ENCODE measurements at regions not wholly inside any gene's neighbourhood (a gene's known extent, or its start where the extent isn't known, plus 50 kb on each side); places are given as distances from the start of the nearest gene placed in this dataset.

DNA sequence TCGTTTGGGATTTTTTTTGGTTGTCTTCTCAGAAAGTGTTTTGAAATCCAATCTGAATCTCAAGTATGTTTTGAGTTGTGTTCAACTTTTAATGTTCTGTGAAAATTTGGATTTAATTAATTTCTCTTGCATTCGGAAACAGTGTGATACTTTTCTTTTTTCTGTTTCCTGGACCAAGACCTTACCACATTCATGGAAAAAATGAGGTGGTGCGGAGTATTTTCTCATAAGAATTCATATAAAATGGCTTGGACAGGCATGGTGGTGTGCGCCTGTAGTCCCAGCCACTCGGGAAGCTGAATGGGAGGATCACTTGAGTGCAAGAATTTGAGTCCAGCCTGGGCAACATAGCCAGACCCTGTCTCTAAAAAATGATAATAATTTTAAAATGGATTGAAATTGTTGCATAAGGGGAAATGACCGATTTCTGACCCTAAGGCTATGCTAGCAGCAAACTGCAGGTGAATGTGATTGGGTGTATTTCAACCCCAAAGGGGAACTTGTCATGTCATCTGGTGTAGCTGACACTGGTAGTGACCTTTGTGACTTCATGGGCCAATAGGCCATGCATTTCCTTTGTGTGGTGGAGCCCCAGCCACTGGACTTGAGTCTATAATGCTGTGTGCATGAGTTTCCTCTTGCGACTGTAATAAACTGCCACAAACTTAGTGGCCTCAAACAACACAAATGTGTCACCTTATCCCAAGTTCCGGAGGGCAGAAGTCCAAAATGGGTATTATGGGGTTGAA is 123.5 kb upstream of the RFLNA start:
- Mint-ChIP-seq H3K4me1 (no peaks in the 10 kb centered on the region), H3K27me3 (peaks cover 7% of the 10 kb centered on the region), H3K9me3 (ENCODE audit: insufficient read depth) (no peaks in the 10 kb centered on the region), H3K27ac (no peak overlapping the region), H3K4me3 (no peak overlapping the region)
- Histone ChIP-seq H3K4me1 (ENCODE audit: control insufficient read depth in 2 of 2, insufficient read depth in 2 of 2, low read length in 2 of 2) (no peaks in the 10 kb centered on the region), H3K79me2 (ENCODE audit: control insufficient read depth, insufficient read depth, low read length) (no peaks in the 10 kb centered on the region), H4K20me1 (ENCODE audit: control insufficient read depth, insufficient read depth, low read length, poor library complexity, severe bottlenecking) (no peaks in the 10 kb centered on the region), H3K4me3 (ENCODE audit: control extremely low read depth in 1 of 5, extremely low read depth in 1 of 5, insufficient read depth in 1 of 5, low read depth in 2 of 5, low read length in 4 of 5) (no peak overlapping the region), H3K27me3 (replicated peaks in 1 of 4; ENCODE audit: control extremely low read depth in 1 of 4, control insufficient read depth in 3 of 4, insufficient read depth in 4 of 4, low read length in 3 of 4) (peaks cover 0 to 4% (median 0%) of the 10 kb centered on the region in 4 experiments), H3K4me2 (replicated peaks; ENCODE audit: low read depth, low read length, poor library complexity, severe bottlenecking) (no peak overlapping the region), H3K27ac (ENCODE audit: low read length in 2 of 2) (no peak overlapping the region), H3K9me3 (ENCODE audit: control extremely low read depth in 1 of 3, control insufficient read depth in 2 of 3, insufficient read depth in 1 of 3, low read length in 2 of 3) (peaks cover 0 to 7% (median 0%) of the 10 kb centered on the region in 3 donors), H3K36me3 (replicated peaks in 1 of 2; ENCODE audit: control extremely low read depth in 1 of 2, control insufficient read depth in 1 of 2, extremely low read depth in 1 of 2, insufficient read depth in 2 of 2, low read length in 1 of 2) (no peaks in the 10 kb centered on the region), H3K9ac (ENCODE audit: low read length) (no peak overlapping the region), H2AFZ (ENCODE audit: insufficient read depth, low read depth, low read length, poor library complexity, severe bottlenecking) (no peak overlapping the region)
- DNase-seq (no peak), ATAC-seq (ENCODE audit: low read depth) (no peak)
- TF ChIP-seq, protein P1, sequence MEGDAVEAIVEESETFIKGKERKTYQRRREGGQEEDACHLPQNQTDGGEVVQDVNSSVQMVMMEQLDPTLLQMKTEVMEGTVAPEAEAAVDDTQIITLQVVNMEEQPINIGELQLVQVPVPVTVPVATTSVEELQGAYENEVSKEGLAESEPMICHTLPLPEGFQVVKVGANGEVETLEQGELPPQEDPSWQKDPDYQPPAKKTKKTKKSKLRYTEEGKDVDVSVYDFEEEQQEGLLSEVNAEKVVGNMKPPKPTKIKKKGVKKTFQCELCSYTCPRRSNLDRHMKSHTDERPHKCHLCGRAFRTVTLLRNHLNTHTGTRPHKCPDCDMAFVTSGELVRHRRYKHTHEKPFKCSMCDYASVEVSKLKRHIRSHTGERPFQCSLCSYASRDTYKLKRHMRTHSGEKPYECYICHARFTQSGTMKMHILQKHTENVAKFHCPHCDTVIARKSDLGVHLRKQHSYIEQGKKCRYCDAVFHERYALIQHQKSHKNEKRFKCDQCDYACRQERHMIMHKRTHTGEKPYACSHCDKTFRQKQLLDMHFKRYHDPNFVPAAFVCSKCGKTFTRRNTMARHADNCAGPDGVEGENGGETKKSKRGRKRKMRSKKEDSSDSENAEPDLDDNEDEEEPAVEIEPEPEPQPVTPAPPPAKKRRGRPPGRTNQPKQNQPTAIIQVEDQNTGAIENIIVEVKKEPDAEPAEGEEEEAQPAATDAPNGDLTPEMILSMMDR (IDR thresholded peaks at IDR 0.05), result no peak
- no peak for TF ChIP-seq EZH2 (IDR thresholded peaks at IDR 0.05; ENCODE audit: borderline replicate concordance, insufficient read depth, low read depth, low read length, poor library complexity, severe bottlenecking)
- intact Hi-C loops (cut with micrococcal nuclease), result no loop called here
- POLR2A ChIA-PET, result no interaction called here
- CTCF ChIA-PET, result no interaction called here
- WGBS (ENCODE audit: insufficient coverage), result 94% methylated on average over 4 of the region's 8 CpGs

DNA sequence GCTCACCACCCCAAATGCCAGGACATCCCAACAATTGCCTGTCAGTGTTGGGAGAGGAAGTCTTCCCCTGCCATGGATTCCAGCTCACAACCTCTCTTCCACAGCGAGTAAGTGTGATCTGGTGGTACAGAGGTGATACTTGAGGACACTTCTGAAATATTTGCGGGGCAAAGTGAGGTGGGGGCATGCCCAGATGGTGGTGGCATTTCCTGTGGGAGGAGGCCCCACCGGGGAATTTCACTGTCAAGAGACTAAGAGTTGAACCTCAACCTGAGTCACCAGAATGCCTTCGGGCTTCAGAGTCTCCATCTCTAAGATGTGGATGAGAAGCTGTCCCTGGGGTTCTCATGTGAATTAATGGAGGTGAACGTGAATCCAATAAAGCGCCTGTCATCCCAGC is 122.3 kb upstream of the RFLNA start:
- H3K27ac Mint-ChIP-seq, result no peak overlapping the region
- H2AFZ ChIP-seq (ENCODE audit: insufficient read depth, low read depth, low read length, poor library complexity, severe bottlenecking), result no peak overlapping the region
- WGBS (ENCODE audit: insufficient coverage), result 60% methylated on average over 5 of the region's 6 CpGs
- no peak overlapping the region for H3K9ac ChIP-seq (ENCODE audit: low read length)
- H3K9me3 Mint-ChIP-seq (ENCODE audit: insufficient read depth), result no peaks in the 10 kb centered on the region
- no peak for TF ChIP-seq EZH2 (IDR thresholded peaks at IDR 0.05; ENCODE audit: borderline replicate concordance, insufficient read depth, low read depth, low read length, poor library complexity, severe bottlenecking)
- TF ChIP-seq, protein P1 (IDR thresholded peaks at IDR 0.05), result no peak
- H3K4me1 ChIP-seq (ENCODE audit: control insufficient read depth in 2 of 2, insufficient read depth in 2 of 2, low read length in 2 of 2), result no peaks in the 10 kb centered on the region
- no peaks in the 10 kb centered on the region for H4K20me1 ChIP-seq (ENCODE audit: control insufficient read depth, insufficient read depth, low read length, poor library complexity, severe bottlenecking)
- ATAC-seq (ENCODE audit: low read depth) (no peak), DNase-seq (no peak)
- no peak overlapping the region for H3K4me2 ChIP-seq (replicated peaks; ENCODE audit: low read depth, low read length, poor library complexity, severe bottlenecking)
- no peaks in the 10 kb centered on the region for H3K36me3 ChIP-seq (replicated peaks in 1 of 2; ENCODE audit: control extremely low read depth in 1 of 2, control insufficient read depth in 1 of 2, extremely low read depth in 1 of 2, insufficient read depth in 2 of 2, low read length in 1 of 2)
- peaks cover 4% of the 10 kb centered on the region for H3K27me3 Mint-ChIP-seq
- H3K79me2 ChIP-seq (ENCODE audit: control insufficient read depth, insufficient read depth, low read length), result no peaks in the 10 kb centered on the region
- H3K27ac ChIP-seq (ENCODE audit: low read length in 2 of 2), result no peak overlapping the region
- H3K4me3 Mint-ChIP-seq, result no peak overlapping the region
- H3K9me3 ChIP-seq (ENCODE audit: control extremely low read depth in 1 of 3, control insufficient read depth in 2 of 3, insufficient read depth in 1 of 3, low read length in 2 of 3), result no peaks in the 10 kb centered on the region
- ChIA-PET CTCF (no interaction called here), POLR2A (no interaction called here)
- H3K4me1 Mint-ChIP-seq, result no peaks in the 10 kb centered on the region
- intact Hi-C loops (cut with micrococcal nuclease), result no loop called here
- peaks cover 0 to 4% (median 0%) of the 10 kb centered on the region in 4 experiments for H3K27me3 ChIP-seq (replicated peaks in 1 of 4; ENCODE audit: control extremely low read depth in 1 of 4, control insufficient read depth in 3 of 4, insufficient read depth in 4 of 4, low read length in 3 of 4)
- H3K4me3 ChIP-seq (ENCODE audit: control extremely low read depth in 1 of 5, extremely low read depth in 1 of 5, insufficient read depth in 1 of 5, low read depth in 2 of 5, low read length in 4 of 5), result no peak overlapping the region

Data from B cell (primary cell).